ENCODE measurements at regions not wholly inside any gene's neighbourhood (a gene's known extent, or its start where the extent isn't known, plus 50 kb on each side); places are given as distances from the start of the nearest gene placed in this dataset.

- TF ChIP-seq CTCF (IDR thresholded peaks at IDR 0.05) (no peak), POLR2AphosphoS5 (IDR thresholded peaks at IDR 0.05) (no peak), POLR2A (IDR thresholded peaks at IDR 0.05) (no peak)
Observed at GRCh38 chr16:72458035-72458434, 286.1 kb upstream of the PMFBP1 start.

Measured in upper lobe of left lung (tissue), 4 donors.